Effector memory CD8-positive, alpha-beta T cell (primary cell): ENCODE measurements at regions not wholly inside any gene's neighbourhood (a gene's known extent, or its start where the extent isn't known, plus 50 kb on each side); places are given as distances from the start of the nearest gene placed in this dataset.
"Not testable (repeated sequence)": the region's sequence is repeated elsewhere in the genome, so short reads cannot be mapped to it uniquely, and the experiment has no call there.

Experiments
- ATAC-seq: fragments of 150-1000 bp; cut with Tn5 transposase; replicated peaks from 2 replicates; pipeline ENCODE4 v1.10.0; 2021; ENCODE audit warnings: mild to moderate bottlenecking, moderate library complexity
- DNase-seq, 3 experiments: peaks; one replicate each; pipeline ENCODE4 v3.0.0; 2021
- H3K27ac Mint-ChIP-seq, 2 donors: one replicate each; pipeline ENCODE4 v1.8.0; 2022; ENCODE audit warnings: mild to moderate bottlenecking in 2 of 2, mixed read lengths in 2 of 2, moderate library complexity in 2 of 2
- H3K27me3 Mint-ChIP-seq, 2 donors: one replicate each; pipeline ENCODE4 v1.8.0; 2022; ENCODE audit warnings: mixed read lengths in 2 of 2
- H3K36me3 Mint-ChIP-seq: one replicate; pipeline ENCODE4 v1.8.0; 2022; ENCODE audit warnings: mild to moderate bottlenecking, moderate library complexity, mixed read lengths; ENCODE audit not compliant: insufficient read depth
- H3K4me1 Mint-ChIP-seq, 2 donors: one replicate each; pipeline ENCODE4 v1.8.0; 2022; ENCODE audit warnings: low read depth in 2 of 2, mixed read lengths in 2 of 2
- H3K4me3 Mint-ChIP-seq, 2 donors: one replicate each; pipeline ENCODE4 v1.8.0; 2022; ENCODE audit warnings: mild to moderate bottlenecking in 2 of 2, mixed read lengths in 2 of 2, moderate library complexity in 2 of 2
- H3K9me3 Mint-ChIP-seq, 2 donors: one replicate each; pipeline ENCODE4 v1.8.0; 2022; ENCODE audit warnings: mixed read lengths in 2 of 2

DNA sequence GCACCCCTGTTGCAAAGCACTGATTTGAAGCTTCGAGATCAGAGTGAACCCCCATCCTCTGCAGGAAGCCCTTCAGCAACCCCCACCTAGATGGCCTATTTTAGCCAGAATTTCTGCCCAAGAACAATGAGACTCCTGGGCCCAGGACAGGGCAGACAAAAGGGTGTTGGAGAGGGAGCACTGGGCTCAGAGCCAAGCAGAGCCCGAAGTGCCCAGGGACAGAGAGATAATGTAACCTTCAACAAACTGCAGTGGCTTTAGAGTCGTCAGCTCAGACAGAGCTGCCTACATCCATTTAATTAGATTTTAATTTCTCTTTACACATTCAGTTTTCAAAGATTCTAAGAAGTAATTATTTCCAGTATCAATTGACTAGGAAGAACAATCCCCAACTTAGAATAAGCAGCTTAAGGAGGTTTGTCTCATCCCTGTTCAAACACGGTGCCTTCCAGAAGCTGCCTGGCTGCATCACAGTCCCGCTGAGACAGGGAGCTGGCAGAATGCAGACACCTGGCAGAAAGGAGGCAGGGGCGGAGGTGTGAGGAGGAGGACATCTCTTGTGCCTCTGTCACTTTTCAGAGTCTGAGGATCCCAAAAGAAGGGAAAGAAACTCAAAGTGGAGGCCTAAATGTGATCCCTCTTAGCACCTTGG lies 504.9 kb upstream of the CCDC196 start:
- Mint-ChIP-seq H3K36me3 (no peaks in the 10 kb centered on the region), H3K4me3 (no peak overlapping the region), H3K9me3 (no peaks in the 10 kb centered on the region), H3K27ac (no peak overlapping the region), H3K27me3 (peaks cover 9 to 24% of the 10 kb centered on the region in 2 donors), H3K4me1 (peaks cover 0 to 2% of the 10 kb centered on the region in 2 donors)
- no peak for ATAC-seq
- DNase-seq: no peak

DNA sequence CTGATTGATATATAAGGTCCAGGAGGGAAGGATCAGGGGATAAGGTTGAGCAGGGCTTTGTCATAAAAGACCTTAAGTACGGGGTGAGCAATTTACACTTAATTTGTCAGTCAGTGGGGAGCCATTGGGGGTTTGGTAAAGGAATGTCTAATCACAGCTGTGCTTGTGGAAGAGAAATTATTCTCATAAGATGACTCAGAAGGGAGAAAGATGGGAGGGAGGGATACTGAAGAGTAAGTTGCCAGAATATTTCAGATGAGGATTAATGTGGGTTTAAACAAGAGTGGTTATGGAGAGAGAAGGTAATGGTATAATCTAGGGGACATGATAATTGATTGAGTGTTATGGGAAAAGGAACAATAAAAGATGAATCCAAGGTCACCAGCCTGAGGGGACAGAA lies 500.1 kb upstream of the CCDC196 start:
- DNase-seq (no peak), ATAC-seq (no peak)
- Mint-ChIP-seq H3K27me3 (peaks cover 0 to 9% of the 10 kb centered on the region in 2 donors), H3K9me3 (no peaks in the 10 kb centered on the region), H3K4me3 (no peak overlapping the region), H3K4me1 (peaks cover 0 to 4% of the 10 kb centered on the region in 2 donors), H3K27ac (no peak overlapping the region), H3K36me3 (no peaks in the 10 kb centered on the region)

DNA sequence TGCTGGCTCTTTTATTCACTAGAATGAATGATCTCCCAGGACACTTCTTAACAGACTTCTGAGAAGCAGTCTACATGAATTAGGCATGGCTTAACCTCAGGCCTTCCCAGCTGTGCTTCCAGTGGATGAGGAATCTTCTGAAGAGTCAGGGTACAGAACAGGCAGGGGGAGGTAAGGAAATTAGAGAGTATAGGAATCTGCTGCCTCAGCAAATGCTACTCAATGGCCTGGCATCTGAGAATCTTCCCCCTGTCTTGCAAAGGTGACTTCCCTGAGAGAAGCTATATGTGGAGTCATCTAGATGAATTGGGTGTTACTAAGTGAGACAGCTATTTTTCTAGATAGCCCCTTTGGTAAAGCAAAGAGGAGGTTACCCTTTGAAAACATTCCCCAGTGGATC lies 496.2 kb upstream of the CCDC196 start:
- Mint-ChIP-seq H3K36me3 (no peaks in the 10 kb centered on the region), H3K4me1 (peaks cover 12 to 13% of the 10 kb centered on the region in 2 donors), H3K27me3 (no peaks in the 10 kb centered on the region), H3K9me3 (no peaks in the 10 kb centered on the region), H3K27ac (no peak overlapping the region), H3K4me3 (no peak overlapping the region)
- ATAC-seq (no peak), DNase-seq (no peak)

DNA sequence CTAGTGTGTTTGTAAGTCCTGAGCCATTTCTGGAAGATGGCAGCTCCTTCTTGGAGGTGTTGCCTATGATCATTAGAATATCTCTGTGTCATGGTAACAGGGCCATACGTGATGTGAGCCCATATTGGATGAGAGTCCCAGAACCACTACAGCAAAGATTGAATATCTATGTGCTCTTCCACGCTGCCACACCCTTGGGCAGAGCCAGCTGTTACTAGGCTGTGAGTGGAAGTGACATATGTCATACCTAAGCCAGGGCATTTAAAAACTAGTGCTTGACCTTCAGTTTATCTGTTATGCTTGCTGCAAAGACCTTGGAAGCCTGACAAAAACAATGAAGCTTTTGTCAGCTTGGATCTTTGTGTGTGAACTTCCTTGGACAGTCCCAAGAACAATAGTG lies 495.1 kb upstream of the CCDC196 start:
- Mint-ChIP-seq H3K27ac (peak overlapping the region in 1 of 2 donors; percentile 78), H3K4me1 (peaks cover 12 to 14% of the 10 kb centered on the region in 2 donors), H3K9me3 (no peaks in the 10 kb centered on the region), H3K36me3 (no peaks in the 10 kb centered on the region), H3K4me3 (no peak overlapping the region), H3K27me3 (no peaks in the 10 kb centered on the region)
- DNase-seq (no peak), ATAC-seq (no peak)

DNA sequence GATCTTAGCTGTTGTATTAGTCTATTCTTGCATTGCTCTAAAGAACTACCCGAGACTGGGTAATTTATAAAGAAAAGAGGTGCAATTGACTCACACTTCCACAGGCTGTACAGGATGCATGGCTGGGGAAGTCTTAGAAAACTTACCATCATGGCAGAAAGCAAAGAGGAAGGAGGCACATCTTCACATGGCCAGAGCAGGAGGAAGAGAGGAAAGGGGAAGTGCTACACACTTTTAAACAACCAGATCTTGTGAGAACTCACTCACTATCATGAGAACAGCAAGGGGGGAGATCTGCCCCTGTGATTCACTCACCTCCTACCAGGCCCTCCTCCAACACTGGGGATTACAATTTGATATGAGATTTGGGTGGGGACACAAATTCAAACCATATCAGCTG lies 494.2 kb upstream of the CCDC196 start:
- H3K9me3 Mint-ChIP-seq, H3K4me3 Mint-ChIP-seq, ATAC-seq, H3K27me3 Mint-ChIP-seq, DNase-seq, H3K36me3 Mint-ChIP-seq: not testable (repeated sequence)
- Mint-ChIP-seq H3K27ac (peak overlapping the region in 1 of 2 donors; percentile 78), H3K4me1 (peaks cover 10 to 12% of the 10 kb centered on the region in 2 donors)

DNA sequence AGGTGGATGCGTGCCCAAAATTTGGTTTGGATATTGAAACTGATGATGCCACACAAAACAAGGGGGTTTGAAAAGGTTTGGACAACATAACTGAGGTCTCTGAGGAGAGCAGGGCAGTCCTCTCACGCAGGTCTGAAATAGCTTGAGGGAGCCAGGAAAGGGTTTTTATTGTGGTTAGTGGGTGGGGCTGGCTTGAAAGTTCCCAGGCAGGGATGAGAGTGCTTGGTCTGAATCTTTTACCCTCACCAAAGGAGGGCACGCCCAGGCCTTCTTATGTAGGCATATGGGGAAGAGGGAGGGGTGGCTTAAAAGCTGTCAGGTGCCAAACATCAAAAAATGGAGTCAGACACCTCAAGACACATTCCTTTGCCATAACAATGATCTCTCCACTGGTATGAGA lies 493.1 kb upstream of the CCDC196 start:
- no peaks in the 10 kb centered on the region for H3K9me3 Mint-ChIP-seq
- no peaks in the 10 kb centered on the region for H3K27me3 Mint-ChIP-seq
- no peak for DNase-seq
- peaks cover 10 to 12% of the 10 kb centered on the region in 2 donors for H3K4me1 Mint-ChIP-seq
- no peak overlapping the region for H3K27ac Mint-ChIP-seq
- no peak for ATAC-seq
- H3K4me3 Mint-ChIP-seq: no peak overlapping the region
- H3K36me3 Mint-ChIP-seq: no peaks in the 10 kb centered on the region

DNA sequence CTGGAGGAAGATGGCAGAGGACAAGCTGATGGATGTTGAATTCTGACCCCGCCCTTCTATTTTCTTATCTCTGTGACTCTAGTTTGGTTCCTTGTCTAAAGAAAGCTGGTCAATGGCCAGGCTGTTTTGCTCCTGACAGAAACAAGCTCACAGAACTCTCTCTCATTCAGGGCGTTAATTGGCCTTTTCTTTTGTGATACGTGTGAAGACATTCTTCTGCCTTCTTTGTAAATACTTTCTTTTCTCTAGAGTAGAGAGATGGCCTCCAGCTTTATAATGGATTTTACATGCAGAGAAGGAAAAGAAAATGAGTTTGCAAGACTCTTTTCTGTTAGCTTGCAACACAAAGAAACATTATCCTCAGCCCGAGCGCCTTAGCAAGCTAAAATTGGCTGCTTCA lies 492.2 kb upstream of the CCDC196 start:
- Mint-ChIP-seq H3K4me3 (no peak overlapping the region), H3K4me1 (peaks cover 10 to 12% of the 10 kb centered on the region in 2 donors), H3K27ac (no peak overlapping the region), H3K9me3 (peaks cover 0 to 4% of the 10 kb centered on the region in 2 donors), H3K36me3 (no peaks in the 10 kb centered on the region), H3K27me3 (peaks cover 0 to 7% of the 10 kb centered on the region in 2 donors)
- ATAC-seq (no peak), DNase-seq (no peak)

DNA sequence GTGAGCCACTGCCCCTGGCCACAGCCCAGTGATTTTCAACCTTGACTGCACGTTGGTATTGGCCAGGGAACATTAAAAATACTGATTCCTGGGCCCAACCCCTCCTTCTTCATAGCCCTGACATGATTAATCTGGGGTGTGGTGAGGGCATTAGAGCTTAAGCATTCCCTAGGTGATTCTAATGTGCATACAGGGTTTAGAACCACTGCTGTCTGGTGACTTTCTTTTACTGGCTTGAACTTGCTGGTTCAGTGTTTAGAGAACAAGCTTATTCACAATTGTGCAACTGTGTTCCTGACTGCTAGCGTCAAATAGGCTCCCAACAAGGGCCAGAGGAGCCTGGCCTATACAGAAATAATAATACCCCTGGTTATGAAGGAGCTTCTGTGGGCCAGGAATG lies 488.8 kb upstream of the CCDC196 start:
- H3K36me3 Mint-ChIP-seq: no peaks in the 10 kb centered on the region
- DNase-seq: no peak
- no peak overlapping the region for H3K4me3 Mint-ChIP-seq
- peaks cover 10 to 29% of the 10 kb centered on the region in 2 donors for H3K9me3 Mint-ChIP-seq
- H3K27me3 Mint-ChIP-seq: peaks cover 16 to 22% of the 10 kb centered on the region in 2 donors
- no peak overlapping the region for H3K27ac Mint-ChIP-seq
- ATAC-seq: no peak
- peaks cover 9 to 10% of the 10 kb centered on the region in 2 donors for H3K4me1 Mint-ChIP-seq

DNA sequence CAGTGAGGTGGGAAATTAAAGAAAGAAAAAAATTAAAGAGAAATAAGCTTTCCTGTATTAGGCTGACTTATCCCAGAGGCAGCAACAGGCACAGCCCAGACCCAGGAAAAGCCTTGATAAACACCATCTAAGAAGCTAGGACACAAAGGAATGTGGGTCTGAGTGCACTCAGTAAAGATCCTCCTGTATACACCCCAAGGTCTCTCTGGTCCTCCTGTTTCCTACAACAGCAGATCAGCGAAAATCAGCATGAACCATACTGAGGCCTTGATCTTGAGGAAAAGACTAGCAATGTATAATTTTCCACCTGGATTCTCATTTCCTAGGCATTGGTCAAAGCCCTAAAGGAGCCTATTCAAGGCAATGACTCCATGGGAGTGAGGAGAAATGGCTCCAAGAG lies 486.3 kb upstream of the CCDC196 start:
- DNase-seq (no peak), ATAC-seq (no peak)
- H3K27me3 Mint-ChIP-seq: peaks cover 24 to 37% of the 10 kb centered on the region in 2 donors
- H3K9me3 Mint-ChIP-seq: peaks cover 10 to 31% of the 10 kb centered on the region in 2 donors
- H3K36me3 Mint-ChIP-seq: no peaks in the 10 kb centered on the region
- H3K4me3 Mint-ChIP-seq: no peak overlapping the region
- H3K27ac Mint-ChIP-seq: no peak overlapping the region
- H3K4me1 Mint-ChIP-seq: peaks cover 0 to 3% of the 10 kb centered on the region in 2 donors

DNA sequence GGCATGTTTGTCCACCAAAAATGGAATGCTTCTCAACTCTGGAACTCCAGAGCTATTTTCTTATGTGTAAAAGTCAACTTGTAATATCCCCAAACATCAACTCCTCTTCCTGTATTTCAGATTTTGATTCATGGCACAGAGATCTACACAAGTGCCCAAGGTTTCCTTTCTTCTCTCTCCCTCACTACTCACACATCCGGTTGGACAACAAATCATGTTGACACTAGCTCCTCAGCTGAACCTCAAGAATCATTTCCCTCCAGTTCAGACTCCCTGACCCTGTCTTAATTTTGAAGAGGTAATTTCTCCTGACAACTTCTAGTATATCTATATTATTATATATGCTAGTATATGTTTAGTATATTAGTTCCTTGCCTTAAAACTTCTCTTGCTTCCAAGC lies 485.4 kb upstream of the CCDC196 start:
- ATAC-seq (no peak), DNase-seq (no peak)
- Mint-ChIP-seq H3K4me3 (no peak overlapping the region), H3K27me3 (peaks cover 24 to 37% of the 10 kb centered on the region in 2 donors), H3K4me1 (peaks cover 0 to 1% of the 10 kb centered on the region in 2 donors), H3K27ac (no peak overlapping the region), H3K9me3 (peaks cover 10 to 31% of the 10 kb centered on the region in 2 donors), H3K36me3 (no peaks in the 10 kb centered on the region)

DNA sequence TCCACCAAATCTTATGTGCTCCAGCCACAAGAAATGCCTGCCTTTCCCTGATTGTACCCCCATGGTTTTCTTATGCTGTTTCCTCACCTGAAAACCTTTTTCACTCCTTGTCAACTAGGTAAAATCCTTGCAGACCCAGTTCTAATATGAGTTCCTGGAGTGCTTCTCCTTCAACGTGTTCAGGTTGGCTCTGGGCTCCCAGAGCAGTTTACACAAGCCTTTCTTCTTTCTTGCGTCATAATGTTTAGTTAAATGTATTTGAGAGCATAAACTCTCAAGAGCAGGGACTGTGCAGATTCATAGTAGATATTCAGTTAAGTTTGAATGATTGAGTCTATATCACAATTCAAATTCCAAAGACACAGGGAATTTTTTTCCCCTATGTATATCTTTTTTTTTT lies 484.8 kb upstream of the CCDC196 start:
- Mint-ChIP-seq H3K27me3 (peaks cover 24 to 37% of the 10 kb centered on the region in 2 donors), H3K36me3 (no peaks in the 10 kb centered on the region), H3K9me3 (peaks cover 10 to 31% of the 10 kb centered on the region in 2 donors), H3K27ac (no peak overlapping the region), H3K4me1 (peaks cover 0 to 1% of the 10 kb centered on the region in 2 donors), H3K4me3 (no peak overlapping the region)
- no peak for ATAC-seq
- DNase-seq: no peak

DNA sequence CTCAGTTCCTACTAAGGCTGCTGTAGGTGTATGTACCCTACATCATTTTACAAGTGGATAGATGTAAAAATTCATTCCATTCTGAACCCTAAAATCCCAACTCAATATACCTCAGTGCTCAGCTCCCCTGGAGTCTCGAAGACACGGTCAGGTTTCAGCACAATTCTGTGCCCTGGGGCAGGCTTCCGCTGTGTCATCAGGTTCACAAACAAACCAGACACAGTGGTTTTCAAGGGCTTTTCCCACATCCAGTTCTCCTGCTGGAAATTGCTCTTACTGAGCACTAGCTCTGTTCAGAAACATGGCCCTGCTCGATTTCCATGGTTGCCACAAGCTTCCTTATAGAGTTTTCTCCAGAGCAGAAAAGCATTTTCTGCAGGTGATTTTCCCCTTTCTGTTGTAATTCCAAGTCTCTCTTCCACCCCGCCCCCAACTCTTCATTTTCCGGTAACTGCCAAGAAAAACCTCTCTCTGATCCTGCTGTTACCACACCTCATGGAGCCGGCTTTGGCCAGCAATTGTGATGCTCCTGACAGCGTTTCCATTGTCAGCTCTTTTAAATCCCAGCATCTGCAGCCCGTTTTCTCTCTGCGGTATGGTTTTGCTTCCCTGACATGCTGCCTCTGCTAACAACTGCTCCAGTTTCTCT lies 483.0 kb upstream of the CCDC196 start:
- Mint-ChIP-seq H3K4me1 (peaks cover 0 to 1% of the 10 kb centered on the region in 2 donors), H3K36me3 (no peaks in the 10 kb centered on the region), H3K9me3 (peaks cover 10 to 31% of the 10 kb centered on the region in 2 donors), H3K27me3 (peaks cover 24 to 37% of the 10 kb centered on the region in 2 donors), H3K4me3 (no peak overlapping the region), H3K27ac (no peak overlapping the region)
- DNase-seq: no peak
- no peak for ATAC-seq

DNA sequence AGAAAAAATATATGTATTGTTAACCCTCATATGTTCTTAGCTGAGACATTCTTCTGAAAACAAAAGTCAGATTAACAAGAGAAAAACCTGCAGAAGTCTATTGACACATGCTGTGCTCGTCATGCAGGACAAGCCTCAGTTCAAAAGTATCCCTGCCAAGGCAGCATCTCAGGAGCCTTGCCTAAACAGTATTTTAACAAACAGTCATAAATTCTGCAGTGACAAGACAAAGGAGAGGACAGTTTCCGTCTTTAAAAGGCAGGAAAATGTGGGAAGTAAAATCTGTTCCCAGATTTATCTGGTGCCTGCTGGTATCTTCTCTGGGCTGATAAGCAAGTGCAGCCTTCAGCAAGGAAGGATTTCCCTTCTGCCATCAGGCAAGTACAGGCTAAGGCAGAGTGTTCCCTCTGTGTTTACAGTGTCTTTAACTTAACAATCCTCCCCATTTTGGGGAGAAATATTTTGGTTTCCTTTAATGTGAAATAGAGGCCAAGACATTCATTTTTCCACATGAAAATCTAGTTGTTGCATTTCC lies 480.2 kb upstream of the CCDC196 start:
- ATAC-seq (no peak), DNase-seq (no peak)
- peaks cover 27 to 34% of the 10 kb centered on the region in 2 donors for H3K27me3 Mint-ChIP-seq
- peaks cover 4 to 15% of the 10 kb centered on the region in 2 donors for H3K9me3 Mint-ChIP-seq
- H3K4me3 Mint-ChIP-seq: no peak overlapping the region
- no peaks in the 10 kb centered on the region for H3K36me3 Mint-ChIP-seq
- peaks cover 0 to 1% of the 10 kb centered on the region in 2 donors for H3K4me1 Mint-ChIP-seq
- H3K27ac Mint-ChIP-seq: no peak overlapping the region

DNA sequence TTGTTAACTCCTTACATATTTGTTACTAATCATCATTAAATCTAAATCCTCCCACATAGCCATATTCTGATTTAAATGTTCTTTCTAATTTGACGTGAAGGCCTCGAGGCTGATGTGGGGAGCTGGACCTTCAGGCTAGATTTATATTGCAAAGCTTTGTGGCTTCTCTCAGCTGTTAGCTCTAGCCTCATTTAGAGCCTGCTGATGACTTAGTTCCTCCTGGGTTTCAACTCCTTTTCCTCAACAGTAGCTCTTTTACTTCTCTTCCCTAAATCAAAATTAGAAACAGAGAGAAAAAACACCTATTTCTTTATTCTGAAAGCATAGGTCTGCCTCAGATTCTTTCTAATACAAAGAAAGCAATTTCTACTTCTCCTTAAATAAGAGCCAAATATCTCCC lies 477.5 kb upstream of the CCDC196 start:
- ATAC-seq (no peak), DNase-seq (no peak)
- no peaks in the 10 kb centered on the region for H3K9me3 Mint-ChIP-seq
- peaks cover 0 to 1% of the 10 kb centered on the region in 2 donors for H3K4me1 Mint-ChIP-seq
- peaks cover 6 to 11% of the 10 kb centered on the region in 2 donors for H3K27me3 Mint-ChIP-seq
- no peaks in the 10 kb centered on the region for H3K36me3 Mint-ChIP-seq
- no peak overlapping the region for H3K27ac Mint-ChIP-seq
- no peak overlapping the region for H3K4me3 Mint-ChIP-seq
